HCT116 (cell line): ENCODE measurements at regions not wholly inside any gene's neighbourhood (a gene's known extent, or its start where the extent isn't known, plus 50 kb on each side); places are given as distances from the start of the nearest gene placed in this dataset.

ENCODE experiments used
- CEBPB ChIP-seq: IDR thresholded peaks from 2 replicates; pipeline ENCODE4 v1.6.1; 2012; ENCODE audit warnings: low read depth
- CTCF ChIP-seq, 3 experiments: fragments of 200-600 bp in 1 of 3; sonication (generic) in 1 of 3; IDR thresholded peaks in 2 of 3; conservative IDR thresholded peaks in 1 of 3; 2 replicates each; pipeline ENCODE4 v1.5.1; 2012 to 2017; ENCODE audit warnings: low read depth in 2 of 3, low read length in 2 of 3, antibody characterized with exemption in 1 of 3, borderline replicate concordance in 1 of 3, control low read depth in 1 of 3, mild to moderate bottlenecking in 1 of 3, mixed read lengths in 1 of 3, mixed run types in 1 of 3, moderate library complexity in 1 of 3; ENCODE audit not compliant: insufficient read depth in 1 of 3
- FOSL1 ChIP-seq: IDR thresholded peaks from 2 replicates; pipeline ENCODE4 v1.6.1; 2012; ENCODE audit warnings: low read depth
- POLR2A ChIP-seq: IDR thresholded peaks from 2 replicates; pipeline ENCODE4 v1.7.0; 2011; ENCODE audit warnings: borderline replicate concordance; ENCODE audit not compliant: insufficient read depth, insufficient read length; ENCODE audit errors: extremely low read depth
- SRF ChIP-seq: IDR thresholded peaks from 2 replicates; pipeline ENCODE4 v1.6.1; 2012; ENCODE audit warnings: low read depth
- YY1 ChIP-seq: IDR thresholded peaks from 2 replicates; pipeline ENCODE4 v1.6.1; 2011; ENCODE audit warnings: low read length, low read depth, moderate library complexity, mild to moderate bottlenecking; ENCODE audit not compliant: insufficient replicate concordance; ENCODE audit errors: extremely low read depth

- TF ChIP-seq CEBPB (no peak), POLR2A (no peak), CTCF (IDR thresholded peaks at IDR 0.05 in 2 of 3, conservative IDR thresholded peaks at IDR 0.05 in 1 of 3; ENCODE audit: borderline replicate concordance in 1 of 3, insufficient read depth in 1 of 3, low read depth in 2 of 3, low read length in 2 of 3) (no peak), YY1 (no peak), FOSL1 (no peak), SRF (no peak)
Observed at GRCh38 chr10:3678629-3679227, 106.3 kb downstream of the KLF6 start.
